SH-SY5Y (cell line): ENCODE measurements at regions not wholly inside any gene's neighbourhood (a gene's known extent, or its start where the extent isn't known, plus 50 kb on each side); places are given as distances from the start of the nearest gene placed in this dataset.

ENCODE experiments used
- GATA2 ChIP-seq: IDR thresholded peaks from 2 replicates; pipeline ENCODE4 v1.6.1; 2011; ENCODE audit warnings: mild to moderate bottlenecking, low read depth, low read length
- GATA3 ChIP-seq: IDR thresholded peaks from 2 replicates; pipeline ENCODE4 v1.6.1; 2011; ENCODE audit warnings: low read depth, mild to moderate bottlenecking, low read length, moderate library complexity

DNA sequence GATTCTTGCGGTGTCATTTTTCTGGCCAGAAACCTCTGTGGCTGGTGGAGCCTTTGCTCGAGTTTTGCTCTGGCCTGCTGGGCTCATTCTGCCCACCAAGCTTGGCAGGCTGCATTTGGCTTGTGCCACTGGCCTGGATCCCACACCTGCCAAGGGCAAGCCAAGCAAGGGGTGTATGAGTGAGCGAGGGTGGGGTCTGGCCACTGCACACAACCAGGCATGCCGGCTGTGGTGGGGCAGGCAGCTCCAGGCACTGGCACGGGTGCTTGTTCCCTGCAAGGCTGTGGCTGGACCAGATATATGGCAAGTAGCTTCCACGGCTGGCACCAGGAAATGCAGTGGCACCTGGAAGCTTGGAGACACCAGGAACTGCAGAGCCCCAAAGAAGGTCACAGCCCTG, 68.6 kb upstream of the PPP3CA start:
- TF ChIP-seq GATA2 = no peak
- TF ChIP-seq GATA3 = no peak
